G401.6 (cell line): ENCODE measurements at regions not wholly inside any gene's neighbourhood (a gene's known extent, or its start where the extent isn't known, plus 50 kb on each side); places are given as distances from the start of the nearest gene placed in this dataset.

Source experiments
- FAIRE-seq: peaks from 2 replicates; lab custom pipeline; 2012; peaks lifted over from hg19 to GRCh38; lab: Jason Lieb, UNC

DNA sequence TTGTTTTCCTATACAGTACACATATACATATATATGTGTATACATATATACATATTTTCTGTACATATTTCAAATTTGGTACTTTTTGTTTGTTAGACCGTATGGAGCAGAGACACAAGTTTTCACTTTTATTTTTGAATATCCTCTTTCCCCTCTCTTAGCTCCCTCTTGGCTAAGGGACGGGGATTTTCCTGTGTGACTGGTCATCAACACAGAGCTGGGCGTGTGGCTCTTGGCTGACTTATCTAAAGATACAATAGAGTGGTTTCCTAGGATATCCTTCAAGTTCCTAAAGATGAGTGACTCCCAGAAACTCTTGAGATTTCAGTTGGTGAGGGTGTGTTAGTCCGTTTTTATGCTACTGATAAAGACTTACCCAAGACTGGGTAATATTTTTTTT is 1404.5 kb upstream of the TMEM132C start:
- FAIRE-seq, result no peak

DNA sequence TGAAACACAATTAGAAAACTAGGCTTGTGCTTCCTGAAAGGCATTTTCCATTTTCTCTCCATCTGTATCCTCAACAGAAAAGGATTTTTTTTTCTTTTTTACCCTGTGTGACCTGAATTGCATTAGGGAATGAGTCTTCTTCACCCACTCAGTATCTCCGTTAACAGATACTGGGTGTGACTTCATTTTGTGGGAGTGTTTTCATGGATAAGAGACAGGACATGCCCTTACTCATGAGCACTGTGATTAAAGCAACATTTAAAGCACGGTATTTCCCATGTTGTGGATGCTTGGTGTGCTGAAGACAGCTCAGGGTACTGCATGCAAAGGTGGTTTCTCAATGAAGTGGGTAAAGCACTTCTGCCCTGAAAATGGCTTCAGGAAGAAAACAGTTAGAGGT is 1397.3 kb upstream of the TMEM132C start:
- no peak for FAIRE-seq

DNA sequence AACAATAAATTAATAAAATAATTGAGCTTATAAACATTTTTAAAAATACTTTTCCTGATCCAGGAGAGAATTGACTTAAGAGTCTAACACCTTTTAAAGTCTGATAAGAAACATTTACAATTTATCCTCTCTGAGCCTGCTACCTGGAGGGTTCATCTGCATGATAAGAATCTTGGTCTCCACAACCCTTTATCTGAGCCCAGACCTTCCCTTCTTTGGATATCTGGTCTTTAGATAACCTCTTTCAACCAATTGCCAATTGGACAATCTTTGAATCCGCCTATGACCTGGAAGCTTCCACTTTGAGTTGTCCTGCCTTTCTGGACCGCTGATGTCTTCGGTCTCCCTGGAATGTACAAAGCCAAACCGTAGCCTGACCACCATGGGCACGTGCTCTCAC is 1393.3 kb upstream of the TMEM132C start:
- FAIRE-seq, result no peak

DNA sequence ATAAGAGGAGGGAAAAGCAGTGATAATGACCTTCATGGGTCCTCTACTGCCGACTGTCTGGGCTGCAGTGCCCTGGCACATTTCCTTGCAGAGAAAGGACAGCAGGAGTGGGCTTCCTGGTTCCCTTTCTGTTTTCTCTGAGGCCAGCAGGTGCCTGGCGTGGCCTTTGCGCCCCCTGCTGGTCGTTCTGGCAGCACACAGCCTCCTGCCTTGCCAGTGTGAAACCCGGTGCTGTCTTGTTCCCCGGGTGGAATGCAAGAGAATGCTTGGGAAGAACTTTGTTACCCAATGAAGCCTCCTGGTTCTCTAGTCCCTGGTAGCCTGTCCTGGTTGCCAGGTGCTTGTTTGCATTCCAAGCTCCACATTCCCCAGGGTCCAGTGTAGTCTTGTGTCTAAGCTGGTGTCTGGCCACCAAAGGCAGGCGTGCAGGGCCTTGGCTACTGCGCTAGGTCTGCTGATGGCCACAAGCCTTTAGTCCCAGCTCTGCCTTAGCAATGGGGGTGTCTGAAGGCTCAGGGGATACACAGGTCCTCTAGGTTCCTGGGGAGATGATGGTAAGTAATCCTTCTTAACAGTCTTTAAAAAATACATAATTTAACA is 1392.4 kb upstream of the TMEM132C start:
- no peak for FAIRE-seq

DNA sequence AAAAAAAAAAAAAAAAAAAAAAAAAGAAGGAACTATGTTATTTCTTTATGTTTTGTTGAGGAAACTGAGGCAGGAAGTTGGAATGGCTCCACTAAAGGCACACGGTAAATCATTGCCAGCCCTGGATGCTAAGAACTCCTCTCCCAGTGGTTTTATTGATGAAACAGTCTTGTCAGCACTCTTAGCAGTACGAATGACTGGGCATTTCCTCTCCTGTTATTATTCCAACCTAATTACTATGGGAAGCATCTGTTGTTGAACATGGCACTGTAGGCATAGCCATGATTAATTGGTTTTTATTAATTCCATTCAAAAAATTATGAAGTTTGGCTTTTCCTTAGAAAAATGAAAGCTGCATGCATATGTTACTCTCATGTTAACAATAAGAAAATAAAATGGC is 1387.1 kb upstream of the TMEM132C start:
- FAIRE-seq, result no peak

DNA sequence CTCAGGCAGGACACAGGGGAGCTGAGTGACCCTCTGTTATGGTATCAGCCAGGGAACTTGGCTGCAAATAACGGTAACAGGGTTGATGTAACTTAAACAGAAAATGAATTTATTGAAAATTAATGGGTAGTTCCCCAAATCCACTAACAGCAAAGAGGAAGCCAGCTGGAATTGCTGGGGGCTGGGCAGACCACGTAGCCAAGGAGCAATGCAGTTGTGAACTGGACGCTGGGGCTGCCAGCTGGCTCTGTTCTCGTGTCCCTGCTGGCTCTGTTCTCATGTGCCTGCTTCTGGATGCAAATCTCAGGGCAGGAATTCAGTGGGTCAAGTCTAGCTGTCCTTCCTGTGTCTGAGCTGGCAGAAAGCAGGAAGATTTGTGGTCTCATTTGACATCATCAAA is 1383.3 kb upstream of the TMEM132C start:
- FAIRE-seq, result no peak

DNA sequence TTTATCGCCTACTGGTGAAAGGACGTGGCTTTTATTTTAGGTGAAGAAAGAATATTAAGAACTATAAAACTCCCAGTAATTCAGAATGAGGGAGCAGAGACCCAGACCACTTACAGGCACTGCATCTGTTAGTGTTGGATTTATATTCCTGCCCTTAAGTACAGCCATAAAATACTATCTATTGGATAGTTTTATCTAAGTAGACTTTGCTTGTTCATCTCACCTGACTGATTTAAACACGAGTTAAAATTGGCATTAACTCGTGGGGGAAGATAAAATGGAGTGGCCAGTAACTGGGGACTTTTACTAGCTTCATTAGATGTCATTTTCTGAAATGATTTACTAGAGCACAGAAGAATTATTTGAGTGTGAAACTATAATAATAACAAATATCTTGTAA is 1377.5 kb upstream of the TMEM132C start:
- no peak for FAIRE-seq

DNA sequence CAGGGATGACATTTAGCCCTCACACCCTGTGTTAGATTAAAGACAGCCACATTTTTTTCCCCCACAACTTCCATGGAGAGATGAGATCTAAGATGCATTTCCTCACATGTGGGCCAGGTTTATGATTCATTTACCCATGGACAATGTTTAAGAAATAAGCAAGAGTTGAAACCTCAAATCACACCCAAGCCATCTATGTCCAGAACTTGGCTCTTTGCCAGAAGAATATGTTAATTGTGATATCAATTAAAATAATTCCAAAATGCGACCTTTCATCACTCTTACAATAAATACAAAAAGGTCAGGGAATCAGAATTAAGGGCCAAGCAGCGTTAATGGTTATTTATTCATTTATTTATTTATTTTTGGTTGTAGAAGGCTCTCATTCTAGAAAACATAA is 1376.9 kb upstream of the TMEM132C start:
- FAIRE-seq, result no peak

DNA sequence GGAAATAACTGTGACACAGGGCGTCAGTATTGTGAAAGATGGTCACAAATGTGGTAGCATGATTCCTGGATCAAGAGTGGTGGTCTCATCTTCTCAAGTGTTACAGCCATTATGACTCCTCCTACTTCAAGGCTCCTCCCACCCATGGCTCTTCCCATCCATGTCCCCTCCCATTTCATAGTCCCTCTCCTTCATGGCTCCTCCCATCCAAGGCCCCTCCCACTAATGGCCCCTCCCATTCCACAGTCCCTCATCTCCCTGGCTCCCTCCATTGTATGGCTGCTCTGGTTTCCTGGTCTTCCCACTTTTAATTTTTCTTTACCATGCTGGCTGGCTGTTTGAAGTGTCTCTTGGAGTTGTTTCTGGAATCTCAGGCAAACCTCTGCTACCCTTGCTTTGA is 1375.2 kb upstream of the TMEM132C start:
- no peak for FAIRE-seq

DNA sequence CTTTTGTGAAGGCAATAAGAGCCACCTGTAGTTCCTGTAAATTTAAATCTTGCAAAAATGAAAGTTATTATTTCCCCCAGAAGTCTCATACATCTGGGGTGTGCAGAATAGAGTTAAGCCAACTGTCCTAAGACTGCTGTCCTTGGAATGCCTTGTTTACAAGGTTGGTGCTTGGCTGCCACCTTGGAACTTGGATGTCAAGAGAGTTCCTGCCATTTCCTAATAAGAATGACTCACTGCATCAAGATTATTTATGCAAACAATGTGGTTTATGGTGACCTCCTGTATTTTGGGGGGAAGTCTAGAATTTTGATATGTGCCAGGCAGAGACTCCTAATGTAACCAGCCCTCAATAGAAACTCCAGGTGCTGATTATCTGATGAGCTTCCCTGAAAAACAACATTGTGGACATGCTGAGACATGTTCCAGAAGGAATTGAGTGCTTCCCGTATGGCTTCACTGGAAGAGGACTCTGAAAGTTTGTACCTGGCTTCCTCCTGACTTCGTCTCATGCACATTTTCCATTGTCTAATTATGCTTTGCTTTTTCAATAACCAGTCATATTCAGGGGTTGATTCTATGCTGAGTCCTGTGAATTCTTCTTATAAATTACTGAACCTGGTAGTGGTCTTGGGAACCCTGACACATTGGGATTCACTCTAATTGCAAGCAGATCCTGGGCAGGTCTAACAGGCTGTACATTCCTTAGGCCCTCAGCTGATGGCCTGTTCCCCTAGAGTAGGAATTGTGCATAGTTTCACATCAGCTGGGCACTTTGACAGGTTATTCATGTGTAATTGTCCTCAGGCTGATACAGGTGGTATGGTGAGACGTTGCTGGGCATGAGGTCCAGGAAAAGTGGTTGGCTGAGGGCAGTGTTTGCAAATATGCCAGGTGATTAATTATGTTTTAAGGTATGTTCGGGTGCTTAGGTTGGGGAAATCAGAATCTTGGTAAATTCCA is 1370.7 kb upstream of the TMEM132C start:
- FAIRE-seq, result no peak

DNA sequence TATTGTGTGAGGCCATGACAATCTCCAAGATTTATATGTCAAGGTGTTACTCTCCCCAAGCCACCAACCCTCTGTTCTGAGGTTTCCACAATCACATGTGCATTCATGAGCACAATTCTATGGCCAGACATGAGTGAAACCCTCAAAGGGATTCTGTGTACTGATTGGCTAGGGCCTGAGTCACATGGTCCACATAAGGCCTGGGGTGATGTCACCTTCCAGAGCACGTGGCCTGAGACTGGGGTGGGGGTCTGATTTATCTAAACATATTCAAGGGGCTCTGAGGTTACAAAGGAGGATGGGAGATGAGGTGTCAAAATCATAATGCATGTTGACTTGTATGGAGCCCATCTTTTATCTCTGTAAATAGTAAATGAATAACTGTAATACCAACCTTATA is 1369.9 kb upstream of the TMEM132C start:
- FAIRE-seq, result no peak

DNA sequence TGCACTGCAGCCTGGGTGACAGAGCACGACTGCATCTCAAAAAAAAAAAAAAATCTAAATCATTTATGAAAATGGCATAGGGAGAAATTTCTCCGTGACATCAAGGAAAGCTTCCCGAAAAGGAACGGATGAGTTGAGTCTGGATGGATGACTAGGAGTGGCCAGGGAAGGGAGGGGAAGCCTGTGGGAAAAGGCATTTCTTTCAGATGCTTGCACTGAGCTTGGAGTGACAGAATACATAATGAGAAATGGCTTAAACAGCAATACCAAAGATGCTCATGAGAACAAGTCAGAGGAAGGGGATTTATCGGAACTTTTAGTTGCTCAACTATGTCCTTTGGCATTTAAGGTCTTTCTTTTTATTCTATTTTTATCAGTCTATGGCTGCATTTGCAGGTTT is 1369.2 kb upstream of the TMEM132C start:
- FAIRE-seq, result no peak

DNA sequence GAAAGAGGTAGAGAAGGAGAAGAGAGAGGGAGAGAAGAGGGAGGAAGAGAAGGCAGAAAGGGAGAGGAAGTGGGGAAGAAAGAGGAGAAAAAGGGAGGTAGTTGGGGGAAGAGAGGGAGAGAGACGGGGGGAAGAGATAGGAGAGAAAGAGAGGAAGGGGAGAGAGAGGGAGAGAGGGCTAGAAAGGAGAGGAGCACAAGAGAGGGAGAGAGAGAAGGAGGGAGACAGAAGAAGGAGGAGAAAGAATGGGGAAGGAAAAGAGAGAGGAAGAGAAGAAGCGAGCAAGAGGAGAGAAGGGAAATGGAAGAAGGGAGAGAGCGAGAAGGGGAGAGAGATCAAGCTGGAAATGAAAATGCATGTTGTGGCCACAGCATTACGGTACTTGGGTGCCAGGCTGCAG is 1368.4 kb upstream of the TMEM132C start:
- FAIRE-seq, result no peak

DNA sequence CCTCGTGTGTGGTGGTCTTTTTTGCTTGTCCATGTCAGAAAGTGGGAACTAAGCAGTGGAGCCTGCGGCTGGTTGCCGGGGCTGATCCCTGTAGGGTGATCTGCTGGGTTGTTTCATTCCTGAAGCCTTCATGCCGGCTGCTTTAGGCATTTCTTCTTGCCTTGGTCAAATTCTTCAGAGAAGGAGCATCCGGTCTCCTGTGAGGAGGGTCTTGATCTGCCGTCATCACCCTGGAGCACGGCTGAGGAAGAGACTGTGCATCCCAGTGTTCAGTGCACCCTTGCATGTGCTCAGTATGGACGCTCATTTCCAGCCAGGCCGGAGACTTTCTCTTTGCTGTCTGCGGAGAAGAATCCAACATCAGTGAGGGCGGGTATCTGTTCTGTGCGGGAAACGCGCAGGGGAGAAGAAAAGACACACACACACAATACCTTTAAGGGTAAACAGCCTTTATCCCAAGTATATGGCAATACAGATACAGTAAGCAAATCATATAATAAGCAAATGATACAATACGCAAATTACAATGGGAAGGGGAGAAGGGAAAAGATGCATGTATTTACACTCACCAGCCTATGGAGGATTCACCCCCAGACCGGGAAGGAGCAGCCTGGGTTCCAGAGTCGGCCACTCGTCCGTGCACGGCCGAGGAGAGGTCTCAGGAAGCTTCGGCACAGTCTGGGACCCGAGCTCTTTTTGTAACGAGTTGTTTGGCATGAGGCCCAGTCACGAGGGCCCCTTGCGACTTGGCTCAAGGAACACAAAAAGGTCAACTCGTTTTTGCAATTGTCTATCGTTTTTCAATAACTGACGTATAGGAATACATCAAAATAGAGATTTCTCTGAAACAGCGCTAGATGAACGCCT is 1366.8 kb upstream of the TMEM132C start:
- no peak for FAIRE-seq

DNA sequence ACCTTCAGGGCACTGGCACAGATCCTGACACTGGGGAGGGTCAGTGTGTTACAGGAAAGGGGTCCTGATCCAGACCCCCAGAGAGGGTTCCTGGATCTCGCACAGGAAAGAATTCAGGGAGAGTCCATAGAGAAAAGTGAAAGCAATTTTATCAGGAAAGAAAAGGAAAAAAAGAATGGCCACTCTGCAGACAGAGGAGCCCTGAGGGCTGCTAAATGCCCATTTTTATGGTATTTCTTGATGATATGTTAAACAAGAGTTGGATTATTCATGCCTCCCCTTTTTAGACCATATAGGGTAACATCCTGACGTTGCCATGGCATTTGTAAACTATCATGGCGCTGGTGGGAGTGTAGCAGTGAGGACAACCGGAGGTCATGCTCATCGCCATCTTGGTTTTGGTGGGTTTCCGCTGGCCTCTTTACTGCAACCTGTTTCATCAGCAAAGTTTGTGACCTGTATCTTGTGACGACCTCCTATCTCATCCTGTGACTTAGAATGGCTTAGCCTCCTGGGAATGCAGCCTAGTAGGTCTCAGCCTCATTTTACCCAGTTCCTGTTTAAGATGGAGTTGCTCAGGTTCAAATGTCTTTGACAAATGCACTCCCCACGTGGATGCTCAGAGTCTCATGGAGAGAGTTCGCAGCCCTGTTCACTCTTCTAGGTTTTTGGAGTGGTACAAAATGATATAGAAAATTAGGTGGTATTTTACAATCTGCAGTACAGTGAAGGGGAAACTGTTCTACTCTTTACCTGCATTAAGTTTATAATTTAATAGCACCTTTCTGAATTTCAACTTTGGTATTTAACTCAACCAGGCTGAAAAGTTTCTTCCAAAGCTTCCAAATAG is 1363.7 kb upstream of the TMEM132C start:
- no peak for FAIRE-seq

DNA sequence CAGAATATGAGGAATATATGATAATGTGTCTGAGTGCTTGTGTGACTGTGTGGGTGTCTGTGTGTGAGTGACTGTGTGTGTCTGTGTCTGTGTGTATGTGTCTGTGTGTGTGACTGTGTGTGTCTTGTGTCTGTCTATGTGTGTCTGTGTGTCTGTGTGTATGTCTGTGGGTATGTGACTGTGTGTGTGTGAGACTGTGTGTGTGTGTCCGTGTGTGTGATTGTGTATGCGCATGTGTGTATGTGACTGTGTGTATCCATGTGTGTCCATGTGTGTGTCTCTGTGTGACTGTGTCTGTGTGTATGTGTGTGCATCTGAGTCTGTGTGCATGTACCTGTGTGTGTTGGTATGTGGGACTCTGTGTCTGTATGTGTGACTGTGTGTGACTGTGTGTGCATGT is 1361.2 kb upstream of the TMEM132C start:
- no peak for FAIRE-seq

DNA sequence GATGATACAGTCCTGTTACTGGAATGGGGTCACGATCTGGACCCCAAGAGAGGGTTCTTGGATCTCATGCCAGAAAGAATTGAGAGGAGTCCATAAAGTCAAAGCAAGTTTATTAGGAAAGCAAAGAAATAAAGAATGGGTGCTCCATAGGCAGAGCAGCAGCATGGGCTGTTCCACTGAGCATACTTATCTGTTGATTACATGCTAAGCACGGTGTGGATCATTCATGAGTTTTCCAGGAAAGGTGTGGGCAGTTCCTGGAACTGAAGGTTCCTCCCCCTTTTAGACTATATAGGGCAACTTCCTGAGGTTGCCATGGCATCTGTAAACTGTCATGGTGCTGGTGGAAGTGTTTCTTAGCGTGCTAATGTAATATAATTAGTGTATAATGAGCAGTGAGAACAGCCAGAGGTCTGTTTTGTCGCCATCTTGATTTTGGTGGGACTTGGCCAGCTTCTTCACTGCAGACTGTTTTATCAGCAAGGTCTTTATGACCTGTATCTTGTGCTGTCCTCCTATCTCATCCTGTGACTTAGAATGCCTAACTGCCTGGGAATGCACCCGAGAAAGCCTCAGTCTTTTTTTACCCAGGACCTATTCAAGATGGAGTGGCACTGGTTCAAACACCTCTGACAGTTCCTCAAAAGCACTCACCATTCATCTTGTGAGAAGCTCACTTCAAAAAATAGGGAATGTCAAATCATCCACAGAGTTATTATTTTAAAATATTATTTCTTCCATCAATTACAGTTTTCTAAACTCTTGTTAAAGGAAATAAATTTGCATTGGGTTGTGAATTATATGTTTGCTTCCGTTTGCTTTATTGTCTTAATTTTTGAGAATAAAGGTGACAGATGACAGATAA is 1358.8 kb upstream of the TMEM132C start:
- no peak for FAIRE-seq

DNA sequence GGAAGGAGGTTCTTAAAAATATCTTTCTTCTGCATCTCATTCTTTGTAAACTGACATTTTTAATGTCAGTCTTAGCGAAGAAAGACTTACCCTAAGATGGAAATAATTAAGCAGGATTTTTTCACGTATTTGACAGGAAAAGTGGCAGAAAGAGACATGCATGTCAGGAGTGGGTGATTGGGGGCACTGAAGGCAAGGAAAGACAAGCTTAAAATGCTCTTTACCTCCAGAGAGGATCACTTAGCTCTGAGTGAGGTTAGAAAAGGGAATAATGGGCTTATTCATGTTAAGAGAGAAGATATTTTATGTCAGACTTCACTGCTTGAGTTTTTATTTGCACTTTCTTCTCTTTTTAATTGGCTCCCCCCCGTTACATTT is 1358.2 kb upstream of the TMEM132C start:
- FAIRE-seq, result no peak

DNA sequence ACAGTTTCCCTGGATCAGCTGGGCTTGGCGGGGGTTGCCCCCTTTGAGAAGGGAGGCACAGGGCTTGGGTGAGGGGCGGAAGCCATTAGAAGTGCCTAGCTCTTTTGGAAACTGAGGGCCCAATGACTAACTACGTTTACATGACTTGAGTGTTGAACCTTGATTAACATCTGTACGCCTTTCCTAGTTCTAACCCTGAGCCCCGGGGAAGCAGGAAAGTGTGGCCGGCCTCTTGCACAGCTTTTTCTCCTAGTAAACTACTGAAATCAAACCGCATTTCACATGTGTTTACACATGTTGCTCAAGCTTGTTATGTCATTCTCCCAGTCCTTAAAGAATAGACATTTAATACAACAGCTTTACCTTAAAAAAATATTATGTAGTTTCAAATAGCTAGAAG is 1356.4 kb upstream of the TMEM132C start:
- FAIRE-seq, result no peak

DNA sequence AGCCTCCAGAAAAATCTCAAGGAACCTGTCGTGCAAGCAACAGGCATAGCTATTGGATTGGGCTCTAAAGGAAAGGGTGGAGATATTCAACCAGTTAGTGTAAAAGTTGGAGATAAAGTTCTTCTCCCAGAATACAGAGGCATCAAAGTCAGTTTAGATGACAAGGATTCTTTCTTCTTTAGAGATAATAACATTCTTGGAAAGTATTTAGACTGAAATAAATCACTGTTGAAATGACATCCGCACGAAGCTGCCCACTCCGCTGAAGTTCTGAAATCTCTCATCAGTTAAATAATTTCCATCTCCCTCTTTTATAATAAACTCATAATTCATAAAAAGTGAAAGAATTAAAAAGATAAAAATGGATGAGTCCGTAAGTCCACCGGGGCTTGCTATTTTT is 1354.9 kb upstream of the TMEM132C start:
- no peak for FAIRE-seq

DNA sequence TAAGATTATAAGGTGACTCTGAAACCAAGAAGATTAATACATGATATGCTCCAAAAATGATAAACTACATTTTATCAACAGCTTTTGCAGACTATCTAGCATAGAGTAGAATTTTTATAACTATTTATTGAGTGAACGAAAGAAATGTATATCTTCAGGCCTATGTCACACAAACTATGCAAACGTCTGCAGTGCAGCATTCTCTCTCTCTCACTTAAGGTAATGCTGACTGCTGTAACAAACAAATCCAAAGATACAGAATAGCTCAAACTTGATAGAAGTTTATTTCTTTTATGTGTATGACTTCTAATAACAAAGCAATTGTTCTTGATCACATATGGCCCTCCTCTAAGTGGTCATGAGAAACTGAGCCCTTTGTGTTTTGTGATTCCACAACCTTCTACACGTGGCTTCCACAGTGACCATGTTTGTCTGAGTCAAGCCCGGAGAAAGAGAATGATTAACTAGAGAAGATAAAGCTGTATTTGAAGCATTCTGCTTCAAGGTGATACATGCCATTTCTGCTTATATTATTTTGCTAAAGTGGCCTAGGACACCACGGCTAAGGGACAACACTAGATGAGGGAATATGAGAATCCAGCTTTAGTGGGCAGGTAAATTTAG is 1352.7 kb upstream of the TMEM132C start:
- no peak for FAIRE-seq
